ENCODE measurements at regions not wholly inside any gene's neighbourhood (a gene's known extent, or its start where the extent isn't known, plus 50 kb on each side); places are given as distances from the start of the nearest gene placed in this dataset.

DNA sequence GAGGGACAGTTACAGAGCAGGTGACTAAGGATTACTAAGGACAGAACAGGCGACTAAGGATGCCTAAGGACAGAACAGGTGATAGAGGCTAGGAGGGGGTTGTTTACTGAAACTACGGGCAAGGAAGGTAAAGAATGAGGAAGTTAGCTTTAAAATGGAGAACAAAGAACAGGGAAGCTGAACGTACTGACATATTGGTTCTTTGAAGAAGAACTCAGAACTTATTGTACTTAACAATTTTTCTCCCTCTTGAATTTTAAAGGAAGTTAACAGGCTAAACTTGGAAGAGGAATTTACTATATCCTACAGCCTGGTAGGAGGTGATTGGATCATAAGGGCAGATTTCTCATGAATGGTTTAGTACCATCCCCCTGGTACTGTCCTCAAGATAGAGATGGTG lies 290.2 kb downstream of the SHQ1 start:
- TF ChIP-seq, protein P1, sequence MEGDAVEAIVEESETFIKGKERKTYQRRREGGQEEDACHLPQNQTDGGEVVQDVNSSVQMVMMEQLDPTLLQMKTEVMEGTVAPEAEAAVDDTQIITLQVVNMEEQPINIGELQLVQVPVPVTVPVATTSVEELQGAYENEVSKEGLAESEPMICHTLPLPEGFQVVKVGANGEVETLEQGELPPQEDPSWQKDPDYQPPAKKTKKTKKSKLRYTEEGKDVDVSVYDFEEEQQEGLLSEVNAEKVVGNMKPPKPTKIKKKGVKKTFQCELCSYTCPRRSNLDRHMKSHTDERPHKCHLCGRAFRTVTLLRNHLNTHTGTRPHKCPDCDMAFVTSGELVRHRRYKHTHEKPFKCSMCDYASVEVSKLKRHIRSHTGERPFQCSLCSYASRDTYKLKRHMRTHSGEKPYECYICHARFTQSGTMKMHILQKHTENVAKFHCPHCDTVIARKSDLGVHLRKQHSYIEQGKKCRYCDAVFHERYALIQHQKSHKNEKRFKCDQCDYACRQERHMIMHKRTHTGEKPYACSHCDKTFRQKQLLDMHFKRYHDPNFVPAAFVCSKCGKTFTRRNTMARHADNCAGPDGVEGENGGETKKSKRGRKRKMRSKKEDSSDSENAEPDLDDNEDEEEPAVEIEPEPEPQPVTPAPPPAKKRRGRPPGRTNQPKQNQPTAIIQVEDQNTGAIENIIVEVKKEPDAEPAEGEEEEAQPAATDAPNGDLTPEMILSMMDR (IDR thresholded peaks at IDR 0.05), result no peak
- no peak for TF ChIP-seq EP300 (IDR thresholded peaks at IDR 0.05)
